ENCODE measurements at regions not wholly inside any gene's neighbourhood (a gene's known extent, or its start where the extent isn't known, plus 50 kb on each side); places are given as distances from the start of the nearest gene placed in this dataset.

- Histone ChIP-seq H3K27me3 (replicated peaks; ENCODE audit: insufficient read depth) (no peaks in the 10 kb centered on the region), H3K27ac (no peak overlapping the region), H3K4me1 (ENCODE audit: control insufficient read depth in 1 of 2, low read depth in 2 of 2) (no peaks in the 10 kb centered on the region), H3K36me3 (no peaks in the 10 kb centered on the region), H3K4me3 (no peak overlapping the region), H3K9me3 (no peaks in the 10 kb centered on the region)
- ATAC-seq (ENCODE audit: insufficient number of reproducible peaks, low FRiP score, low read depth) (no peak), DNase-seq (ENCODE audit: low spot score) (no peak)
- no peak for TF ChIP-seq CTCF (IDR thresholded peaks at IDR 0.05)
Observed at GRCh38 chr12:58068706-58069105, 127.3 kb downstream of the ATP23 start.

DNA sequence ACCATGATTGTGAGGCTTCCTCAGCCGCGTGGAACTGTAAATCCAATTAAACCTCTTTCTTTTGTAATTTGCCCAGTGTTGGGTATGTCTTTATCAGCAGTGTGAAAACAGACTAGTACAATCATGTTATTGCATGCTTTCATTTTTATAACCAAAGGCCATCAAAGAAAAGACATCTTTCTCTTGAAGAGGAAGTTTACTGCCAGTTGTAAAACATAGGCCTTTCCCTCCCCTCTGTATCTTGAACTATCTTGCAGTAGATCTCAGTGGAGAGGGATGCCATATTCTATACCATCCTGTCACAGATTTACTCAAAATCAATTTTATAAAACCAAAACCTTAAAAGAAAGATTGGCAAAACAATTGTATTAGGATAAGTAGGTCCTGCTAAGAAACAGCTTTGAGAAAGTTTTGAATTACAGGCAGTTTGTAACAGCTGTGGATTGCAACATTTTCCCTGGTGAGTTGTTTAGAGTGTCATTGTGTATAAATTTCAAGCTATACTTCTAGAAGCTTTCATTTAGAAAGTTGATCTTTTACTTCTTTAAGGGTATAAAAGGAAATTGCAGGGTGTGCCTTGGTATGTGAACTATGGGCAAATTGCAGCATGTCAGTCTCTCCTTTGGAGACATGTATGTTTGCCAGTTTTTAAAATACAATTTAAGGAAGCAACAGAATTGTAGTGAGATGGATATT lies 128.0 kb downstream of the ATP23 start:
- H3K27ac ChIP-seq, result no peak overlapping the region
- TF ChIP-seq CTCF (IDR thresholded peaks at IDR 0.05), result no peak

DNA sequence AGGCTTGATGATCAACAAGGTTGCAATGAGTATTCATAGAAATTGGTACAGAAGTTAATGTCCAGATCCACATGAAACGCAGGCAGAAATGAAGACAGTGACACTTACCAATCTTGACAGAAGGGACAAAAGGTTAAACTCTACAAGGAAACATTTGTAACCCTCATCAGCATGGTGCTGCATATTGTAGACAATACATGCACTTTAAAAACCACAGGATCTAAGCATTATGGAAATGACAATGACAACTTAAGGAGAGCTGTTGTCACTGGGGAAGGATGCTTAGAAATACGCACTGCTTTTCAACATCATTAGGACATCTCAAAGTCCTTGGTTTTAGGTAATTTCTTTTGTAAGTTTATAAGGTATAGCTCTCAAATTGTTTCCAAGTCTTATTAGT lies 130.6 kb downstream of the ATP23 start:
- Histone ChIP-seq H3K9me3 (no peaks in the 10 kb centered on the region), H3K4me3 (no peak overlapping the region), H3K4me1 (ENCODE audit: control insufficient read depth in 1 of 2, low read depth in 2 of 2) (no peaks in the 10 kb centered on the region), H3K36me3 (no peaks in the 10 kb centered on the region), H3K27ac (no peak overlapping the region), H3K27me3 (replicated peaks; ENCODE audit: insufficient read depth) (no peaks in the 10 kb centered on the region)
- ATAC-seq (ENCODE audit: insufficient number of reproducible peaks, low FRiP score, low read depth) (no peak), DNase-seq (ENCODE audit: low spot score) (no peak)
- TF ChIP-seq CTCF (IDR thresholded peaks at IDR 0.05), result no peak

More for the DNA sequence above, 128.0 kb downstream of the ATP23 start:
- no peaks in the 10 kb centered on the region for H3K4me1 ChIP-seq (ENCODE audit: control insufficient read depth in 1 of 2, low read depth in 2 of 2)
- H3K9me3 ChIP-seq, result no peaks in the 10 kb centered on the region
- no peaks in the 10 kb centered on the region for H3K27me3 ChIP-seq (replicated peaks; ENCODE audit: insufficient read depth)
- no peak for DNase-seq (ENCODE audit: low spot score)
- no peak for ATAC-seq (ENCODE audit: insufficient number of reproducible peaks, low FRiP score, low read depth)
- no peaks in the 10 kb centered on the region for H3K36me3 ChIP-seq
- H3K4me3 ChIP-seq, result no peak overlapping the region

DNA sequence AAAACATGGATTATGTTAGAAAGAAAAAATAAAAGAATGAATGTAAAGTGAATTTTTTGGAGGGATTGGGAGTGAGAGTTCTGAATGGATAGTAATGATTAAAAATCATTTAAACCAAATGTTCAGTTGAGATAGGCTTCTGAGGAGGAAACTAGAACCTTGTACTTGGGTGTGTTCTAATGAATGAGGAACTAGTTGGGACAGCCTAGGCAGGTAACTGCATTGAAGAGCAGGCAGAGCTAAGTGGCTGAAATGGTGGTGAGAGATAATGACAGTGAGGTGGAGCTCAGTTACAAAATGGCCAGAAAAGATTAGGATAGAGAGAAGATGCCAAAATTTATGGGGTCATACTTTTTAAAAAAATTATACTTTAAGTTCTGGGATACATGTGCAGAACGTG lies 132.9 kb downstream of the ATP23 start:
- no peak for ATAC-seq (ENCODE audit: insufficient number of reproducible peaks, low FRiP score, low read depth)

GRCh38 chr12:58079806-58080205 lies 138.4 kb downstream of the ATP23 start:
- no peak for ATAC-seq (ENCODE audit: insufficient number of reproducible peaks, low FRiP score, low read depth)
- no peak for TF ChIP-seq CTCF (IDR thresholded peaks at IDR 0.05)

More for the DNA sequence above, 132.9 kb downstream of the ATP23 start:
- no peaks in the 10 kb centered on the region for H3K4me1 ChIP-seq (ENCODE audit: control insufficient read depth in 1 of 2, low read depth in 2 of 2)
- H3K4me3 ChIP-seq, result no peak overlapping the region
- no peak for TF ChIP-seq CTCF (IDR thresholded peaks at IDR 0.05)
- no peaks in the 10 kb centered on the region for H3K9me3 ChIP-seq
- H3K27me3 ChIP-seq (replicated peaks; ENCODE audit: insufficient read depth), result no peaks in the 10 kb centered on the region
- H3K27ac ChIP-seq, result no peak overlapping the region
- no peaks in the 10 kb centered on the region for H3K36me3 ChIP-seq
- no peak for DNase-seq (ENCODE audit: low spot score)

More at GRCh38 chr12:58079806-58080205, 138.4 kb downstream of the ATP23 start:
- Histone ChIP-seq H3K4me1 (ENCODE audit: control insufficient read depth in 1 of 2, low read depth in 2 of 2) (no peaks in the 10 kb centered on the region), H3K27me3 (replicated peaks; ENCODE audit: insufficient read depth) (no peaks in the 10 kb centered on the region), H3K27ac (no peak overlapping the region), H3K36me3 (no peaks in the 10 kb centered on the region), H3K9me3 (no peaks in the 10 kb centered on the region), H3K4me3 (no peak overlapping the region)
- DNase-seq (ENCODE audit: low spot score), result no peak

Measured in thoracic aorta (tissue), 2 donors.